D721Med (cell line): ENCODE measurements at regions not wholly inside any gene's neighbourhood (a gene's known extent, or its start where the extent isn't known, plus 50 kb on each side); places are given as distances from the start of the nearest gene placed in this dataset.

Experiments
- DNase-seq: peaks from one replicate; pipeline ENCODE4 v3.0.0; 2011; ENCODE audit warnings: low spot score; ENCODE audit not compliant: insufficient read length
- FAIRE-seq: peaks from 2 replicates; lab custom pipeline; 2011; peaks lifted over from hg19 to GRCh38; lab: Jason Lieb, UNC
- CTCF ChIP-seq: IDR thresholded peaks from 2 replicates; pipeline ENCODE4 v1.5.1; 2012; ENCODE audit warnings: mild to moderate bottlenecking, control low read depth; ENCODE audit not compliant: insufficient read depth; ENCODE audit errors: missing control alignments

DNA sequence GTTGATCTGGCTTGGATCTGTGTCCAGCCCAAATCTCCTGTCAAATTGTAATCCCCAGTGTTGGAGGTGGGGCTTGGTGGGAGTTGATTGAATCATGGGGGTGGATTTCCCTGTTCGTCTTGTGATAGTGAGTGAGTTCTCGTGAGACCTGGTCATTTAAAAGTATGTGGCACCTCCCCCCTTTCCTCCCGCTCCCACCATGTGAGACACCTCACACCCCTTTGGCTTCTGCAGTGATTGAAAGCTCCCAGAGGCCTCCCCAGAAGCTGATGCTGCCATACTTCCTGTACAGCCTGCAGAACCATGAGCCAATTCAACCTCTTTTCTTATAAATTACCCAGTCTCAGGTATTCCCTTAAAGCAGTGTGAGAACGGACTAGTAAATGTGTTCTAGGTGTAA is 117.3 kb upstream of the PTCH1 start:
- no peak for TF ChIP-seq CTCF
- FAIRE-seq (no peak), DNase-seq (no peak)

- FAIRE-seq (no peak), DNase-seq (no peak)
- no peak for TF ChIP-seq CTCF
These were observed 112.8 kb upstream of the PTCH1 start for GRCh38 chr9:95629585-95629984.

DNA sequence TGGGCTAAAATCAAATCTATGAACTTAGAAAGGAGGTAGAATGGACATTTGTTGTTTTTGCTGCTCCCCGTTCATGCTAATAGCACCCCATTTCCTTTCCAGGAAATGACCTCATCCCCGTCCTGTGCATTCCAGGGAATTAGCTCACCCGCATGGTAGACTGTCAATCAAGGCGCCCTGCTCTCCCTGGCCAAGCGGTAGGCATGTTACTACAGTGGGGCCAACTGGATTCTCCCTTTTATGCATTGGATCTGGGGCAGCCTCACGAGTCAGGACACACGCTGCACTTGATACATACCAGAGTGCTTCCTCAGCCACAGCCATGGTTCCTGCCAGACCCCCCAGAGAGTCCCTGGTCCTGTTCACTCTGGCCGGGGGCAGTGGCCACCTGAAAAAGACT is 111.0 kb upstream of the PTCH1 start:
- TF ChIP-seq CTCF, result no peak
- FAIRE-seq (no peak), DNase-seq (no peak)

GRCh38 chr9:95626885-95627558 is 110.3 kb upstream of the PTCH1 start:
- no peak for DNase-seq
- no peak for FAIRE-seq
- no peak for TF ChIP-seq CTCF

DNA sequence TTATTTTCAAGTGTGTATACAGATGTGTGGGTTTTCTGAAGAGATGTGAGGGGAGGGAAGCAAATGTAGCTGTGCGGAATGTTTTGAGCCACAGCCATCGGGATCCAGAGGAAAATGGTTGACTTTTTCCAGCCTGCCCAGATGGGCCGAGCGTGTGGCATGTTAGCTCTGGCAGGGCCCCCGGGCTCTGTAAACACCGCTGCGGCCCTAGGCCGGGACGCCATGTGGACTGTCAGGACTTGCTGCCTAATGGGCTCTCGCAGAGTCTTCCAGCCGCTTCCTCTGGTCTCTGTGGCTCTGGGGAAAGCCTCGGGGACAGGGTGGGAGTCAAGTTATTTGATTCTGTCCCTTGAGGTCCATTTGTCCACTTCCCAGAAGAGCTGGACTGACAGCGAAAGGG is 109.6 kb upstream of the PTCH1 start:
- no peak for FAIRE-seq
- no peak for TF ChIP-seq CTCF
- DNase-seq, result no peak

DNA sequence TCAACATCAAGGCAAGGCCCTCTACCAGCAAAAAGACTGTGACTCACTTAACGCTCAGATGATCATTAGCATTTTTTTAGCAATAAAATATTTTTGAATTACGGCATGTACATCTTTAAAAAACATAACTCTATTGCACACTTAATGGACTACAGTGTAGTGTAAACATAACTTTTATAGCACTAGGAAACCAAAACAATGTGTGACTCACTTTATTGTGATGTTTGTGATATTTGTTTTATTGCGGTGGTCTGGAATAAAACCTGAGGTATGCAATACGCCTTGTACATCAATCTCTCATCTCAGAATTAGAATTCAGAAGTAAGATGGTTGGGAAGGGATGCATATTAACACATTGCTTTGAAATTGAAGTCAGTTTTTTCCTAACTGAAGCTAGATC is 106.9 kb upstream of the PTCH1 start:
- FAIRE-seq (no peak), DNase-seq (no peak)
- no peak for TF ChIP-seq CTCF

DNA sequence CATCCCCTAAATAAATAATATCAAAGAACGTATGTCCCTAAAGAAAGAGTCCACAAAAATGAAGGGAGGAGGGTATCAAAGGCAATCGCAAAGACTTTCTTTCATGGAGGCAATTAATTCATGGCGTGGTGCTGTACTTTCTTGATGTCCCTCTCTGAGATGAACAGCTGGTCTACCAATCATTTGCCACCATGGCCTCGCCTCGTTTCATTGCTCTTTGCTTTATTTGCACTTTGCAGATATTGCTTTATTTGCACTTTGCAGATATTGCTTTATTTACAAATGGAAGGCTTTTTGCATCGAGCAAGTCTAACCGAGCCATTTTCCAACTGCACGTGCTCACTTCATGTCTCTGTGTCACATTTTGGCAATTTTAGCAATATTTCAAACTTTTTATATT is 104.0 kb upstream of the PTCH1 start:
- TF ChIP-seq CTCF, result no peak
- DNase-seq (no peak), FAIRE-seq (no peak)
